ENCODE measurements at regions not wholly inside any gene's neighbourhood (a gene's known extent, or its start where the extent isn't known, plus 50 kb on each side); places are given as distances from the start of the nearest gene placed in this dataset.
"Not testable (repeated sequence)": the region's sequence is repeated elsewhere in the genome, so short reads cannot be mapped to it uniquely, and the experiment has no call there.

- 95 to 100% methylated on average over 3 of the region's 3 CpGs for WGBS, 2 donors
- no peak for DNase-seq
- ATAC-seq: no peak
- H3K27ac ChIP-seq: no peak overlapping the region
- no peaks in the 10 kb centered on the region for H3K27me3 ChIP-seq
- no peak for TF ChIP-seq POLR2A (IDR thresholded peaks at IDR 0.05)
- TF ChIP-seq CTCF (IDR thresholded peaks at IDR 0.05): no peak
- no peaks in the 10 kb centered on the region for H3K36me3 ChIP-seq (replicated peaks in 1 of 2; ENCODE audit: insufficient read depth in 1 of 2, low read depth in 2 of 2)
- peaks cover 0 to 8% (median 0%) of the 10 kb centered on the region in 3 donors for H3K9me3 ChIP-seq
- intact Hi-C loops (cut with DNase I): loop anchor here (10.0 kb wide), 1 partner anchor 56 kb away; no protein-coding TSS in a partner anchor
- H3K4me1 ChIP-seq: no peaks in the 10 kb centered on the region
- no peak overlapping the region for H3K4me3 ChIP-seq
Measured at GRCh38 chr15:92780843-92781242, 119.3 kb upstream of the CHD2 start.

- TF ChIP-seq POLR2A (IDR thresholded peaks at IDR 0.05): no peak
- no peak for TF ChIP-seq CTCF (IDR thresholded peaks at IDR 0.05)
- no peak for ATAC-seq
- no peaks in the 10 kb centered on the region for H3K36me3 ChIP-seq (replicated peaks in 1 of 2; ENCODE audit: insufficient read depth in 1 of 2, low read depth in 2 of 2)
- H3K4me3 ChIP-seq: no peak overlapping the region
- no peaks in the 10 kb centered on the region for H3K27me3 ChIP-seq
- DNase-seq: no peak
- no peaks in the 10 kb centered on the region for H3K4me1 ChIP-seq
- no peak overlapping the region for H3K27ac ChIP-seq
- intact Hi-C loops (cut with DNase I): loop anchor here (10.0 kb wide), 1 partner anchor 57 kb away; no protein-coding TSS in a partner anchor
- 79 to 83% methylated on average over 4 of the region's 4 CpGs for WGBS, 2 donors
- H3K9me3 ChIP-seq: peaks cover 0 to 8% (median 0%) of the 10 kb centered on the region in 3 donors
Measured at GRCh38 chr15:92781925-92782453, 118.1 kb upstream of the CHD2 start.

GRCh38 chr15:92787116-92787515 is 113.0 kb upstream of the CHD2 start:
- TF ChIP-seq CTCF (IDR thresholded peaks at IDR 0.05) (no peak), POLR2A (IDR thresholded peaks at IDR 0.05) (no peak)
- ATAC-seq (no peak), DNase-seq (no peak)
- Histone ChIP-seq H3K27me3 (no peaks in the 10 kb centered on the region), H3K4me1 (no peaks in the 10 kb centered on the region), H3K27ac (no peak overlapping the region), H3K36me3 (replicated peaks in 1 of 2; ENCODE audit: insufficient read depth in 1 of 2, low read depth in 2 of 2) (no peaks in the 10 kb centered on the region), H3K9me3 (no peaks in the 10 kb centered on the region), H3K4me3 (no peak overlapping the region)
- intact Hi-C loops (cut with DNase I): loop anchor here (10.0 kb wide), 1 partner anchor 62 kb away; no protein-coding TSS in a partner anchor
- WGBS, 2 donors: 88 to 93% methylated on average over 3 of the region's 3 CpGs

GRCh38 chr15:92788196-92788595 is 111.9 kb upstream of the CHD2 start:
- H3K4me3 ChIP-seq: no peak overlapping the region

GRCh38 chr15:92788793-92789192 is 111.3 kb upstream of the CHD2 start:
- not testable (repeated sequence) for H3K36me3 ChIP-seq (replicated peaks in 1 of 2; ENCODE audit: insufficient read depth in 1 of 2, low read depth in 2 of 2); H3K4me1 ChIP-seq; H3K4me3 ChIP-seq; H3K27me3 ChIP-seq; H3K27ac ChIP-seq; ATAC-seq; DNase-seq; H3K9me3 ChIP-seq
- 94 to 98% methylated on average over 15 of the region's 15 CpGs for WGBS, 2 donors
- intact Hi-C loops (cut with DNase I): loop anchor here (10.0 kb wide), 1 partner anchor 64 kb away; no protein-coding TSS in a partner anchor

More at GRCh38 chr15:92788196-92788595, 111.9 kb upstream of the CHD2 start:
- ATAC-seq (no peak), DNase-seq (no peak)
- H3K9me3 ChIP-seq: no peaks in the 10 kb centered on the region
- H3K36me3 ChIP-seq (replicated peaks in 1 of 2; ENCODE audit: insufficient read depth in 1 of 2, low read depth in 2 of 2): no peaks in the 10 kb centered on the region
- WGBS, 2 donors: 91 to 93% methylated on average over 5 of the region's 5 CpGs
- H3K4me1 ChIP-seq: no peaks in the 10 kb centered on the region
- H3K27ac ChIP-seq: no peak overlapping the region
- H3K27me3 ChIP-seq: no peaks in the 10 kb centered on the region
- intact Hi-C loops (cut with DNase I): loop anchor here (10.0 kb wide), 1 partner anchor 63 kb away; no protein-coding TSS in a partner anchor
- TF ChIP-seq POLR2A (IDR thresholded peaks at IDR 0.05) (no peak), CTCF (IDR thresholded peaks at IDR 0.05) (no peak)
